Panc1 (cell line): ENCODE measurements at regions not wholly inside any gene's neighbourhood (a gene's known extent, or its start where the extent isn't known, plus 50 kb on each side); places are given as distances from the start of the nearest gene placed in this dataset.

Experiments used
- CTCF ChIP-seq: fragments of 450-650 bp; IDR thresholded peaks from 2 replicates; pipeline ENCODE4 v1.5.1; 2017; ENCODE audit warnings: mild to moderate bottlenecking
- POLR2AphosphoS5 ChIP-seq: IDR thresholded peaks from 2 replicates; pipeline ENCODE4 v1.6.1; 2012; ENCODE audit warnings: mild to moderate bottlenecking, low read depth, low read length, moderate library complexity

- no peak for TF ChIP-seq CTCF
- no peak for TF ChIP-seq POLR2AphosphoS5
Observed at GRCh38 chr5:54370982-54371381, 60.6 kb upstream of the ARL15 start.
